Right lobe of liver (tissue), 4 donors: ENCODE measurements at regions not wholly inside any gene's neighbourhood (a gene's known extent, or its start where the extent isn't known, plus 50 kb on each side); places are given as distances from the start of the nearest gene placed in this dataset.

Source experiments
- CTCF ChIP-seq, 4 donors: fragments of 200-600 bp in 3 of 4; fragments of 450-650 bp in 1 of 4; IDR thresholded peaks; one replicate each; pipeline versions ENCODE4 v1.5.1 to v1.8.0; 2016 to 2022; ENCODE audit warnings: antibody characterized with exemption in 4 of 4, mild to moderate bottlenecking in 2 of 4
- POLR2A ChIP-seq: fragments of 450-650 bp; IDR thresholded peaks from one replicate; pipeline ENCODE4 v1.6.1; 2017; ENCODE audit warnings: antibody characterized with exemption, mild to moderate bottlenecking
- donor health status: DM: no; HTN: no; CAD: no.
- donor health status: DM: no; HTN: no; CAD: no.
- donor health status: DM: no; HTN: yes; CAD: no.

DNA sequence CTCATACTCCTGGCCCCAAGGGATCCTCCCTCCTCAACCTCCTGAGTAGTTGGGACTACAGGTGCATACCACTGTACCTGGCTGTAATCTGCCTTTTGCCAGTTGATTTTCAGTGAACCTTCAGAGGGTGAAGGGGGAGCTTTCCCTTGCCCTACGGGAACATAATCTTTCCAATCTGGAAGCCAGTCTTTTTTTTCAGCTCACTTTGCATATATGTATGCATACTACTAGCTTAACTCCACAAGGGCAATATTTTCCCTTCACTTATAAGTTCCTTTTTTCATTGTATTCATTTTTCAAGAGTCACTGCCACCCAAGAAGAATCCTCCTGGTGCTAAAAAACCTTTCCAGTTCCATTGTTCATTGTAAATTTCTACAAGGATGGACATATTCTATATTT lies 53.4 kb upstream of the GCM1 start:
- TF ChIP-seq CTCF (IDR thresholded peaks at IDR 0.05) (no peak), POLR2A (no peak)
